ENCODE measurements at regions not wholly inside any gene's neighbourhood (a gene's known extent, or its start where the extent isn't known, plus 50 kb on each side); places are given as distances from the start of the nearest gene placed in this dataset.
"Not testable (repeated sequence)": the region's sequence is repeated elsewhere in the genome, so short reads cannot be mapped to it uniquely, and the experiment has no call there.

- H3K9me3 ChIP-seq: no peaks in the 10 kb centered on the region
- intact Hi-C loops (cut with DNase I): no loop called here
- TF ChIP-seq POLR2A (IDR thresholded peaks at IDR 0.05) (no peak), CTCF (IDR thresholded peaks at IDR 0.05) (no peak)
- no peak for ATAC-seq
- no peaks in the 10 kb centered on the region for H3K36me3 ChIP-seq (replicated peaks in 1 of 2; ENCODE audit: insufficient read depth in 1 of 2, low read depth in 2 of 2)
- H3K4me1 ChIP-seq: no peaks in the 10 kb centered on the region
- H3K27me3 ChIP-seq: no peaks in the 10 kb centered on the region
- H3K4me3 ChIP-seq: no peak overlapping the region
- DNase-seq: no peak
- H3K27ac ChIP-seq: no peak overlapping the region
- WGBS, 2 donors: 44 to 46% methylated on average over 3 of the region's 3 CpGs
Observed at GRCh38 chr4:149199594-149199993, 616.0 kb downstream of the IQCM start.

- no peaks in the 10 kb centered on the region for H3K4me1 ChIP-seq
- 21 to 42% methylated on average over 1 of the region's 1 CpG for WGBS, 2 donors
- intact Hi-C loops (cut with DNase I): no loop called here
- no peak for TF ChIP-seq POLR2A (IDR thresholded peaks at IDR 0.05)
- TF ChIP-seq CTCF (IDR thresholded peaks at IDR 0.05): no peak
- DNase-seq: no peak
- ATAC-seq: no peak
- no peaks in the 10 kb centered on the region for H3K9me3 ChIP-seq
- H3K27me3 ChIP-seq: no peaks in the 10 kb centered on the region
- no peak overlapping the region for H3K27ac ChIP-seq
- H3K4me3 ChIP-seq: no peak overlapping the region
- no peaks in the 10 kb centered on the region for H3K36me3 ChIP-seq (replicated peaks in 1 of 2; ENCODE audit: insufficient read depth in 1 of 2, low read depth in 2 of 2)
Observed at GRCh38 chr4:149194061-149194460, 621.6 kb downstream of the IQCM start.

- TF ChIP-seq POLR2A (IDR thresholded peaks at IDR 0.05) (no peak), CTCF (IDR thresholded peaks at IDR 0.05) (no peak)
- intact Hi-C loops (cut with DNase I): no loop called here
- no peak for ATAC-seq
Observed at GRCh38 chr4:149187726-149188125, 627.9 kb downstream of the IQCM start.

GRCh38 chr4:149183638-149184037 is 632.0 kb downstream of the IQCM start:
- H3K4me1 ChIP-seq: no peaks in the 10 kb centered on the region
- ATAC-seq (no peak), DNase-seq (no peak)
- H3K9me3 ChIP-seq: no peaks in the 10 kb centered on the region
- WGBS, 2 donors: 40 to 76% methylated on average over 1 of the region's 1 CpG
- no peaks in the 10 kb centered on the region for H3K36me3 ChIP-seq (replicated peaks in 1 of 2; ENCODE audit: insufficient read depth in 1 of 2, low read depth in 2 of 2)
- no peaks in the 10 kb centered on the region for H3K27me3 ChIP-seq
- TF ChIP-seq POLR2A (IDR thresholded peaks at IDR 0.05) (no peak), CTCF (IDR thresholded peaks at IDR 0.05) (no peak)
- no peak overlapping the region for H3K27ac ChIP-seq
- no peak overlapping the region for H3K4me3 ChIP-seq
- intact Hi-C loops (cut with DNase I): no loop called here

More at GRCh38 chr4:149187726-149188125, 627.9 kb downstream of the IQCM start:
- no peaks in the 10 kb centered on the region for H3K36me3 ChIP-seq (replicated peaks in 1 of 2; ENCODE audit: insufficient read depth in 1 of 2, low read depth in 2 of 2)
- H3K9me3 ChIP-seq: no peaks in the 10 kb centered on the region
- no peak overlapping the region for H3K27ac ChIP-seq
- H3K4me1 ChIP-seq: no peaks in the 10 kb centered on the region
- no peak overlapping the region for H3K4me3 ChIP-seq
- no peak for DNase-seq
- no peaks in the 10 kb centered on the region for H3K27me3 ChIP-seq

- H3K27me3 ChIP-seq; H3K27ac ChIP-seq; ATAC-seq; H3K36me3 ChIP-seq (replicated peaks in 1 of 2; ENCODE audit: insufficient read depth in 1 of 2, low read depth in 2 of 2); DNase-seq; H3K4me1 ChIP-seq; H3K4me3 ChIP-seq; intact Hi-C loops (cut with DNase I); H3K9me3 ChIP-seq: not testable (repeated sequence)
- 44 to 59% methylated on average over 2 of the region's 2 CpGs for WGBS, 2 donors
Observed at GRCh38 chr4:149181459-149181858, 634.2 kb downstream of the IQCM start.
